ENCODE measurements at regions not wholly inside any gene's neighbourhood (a gene's known extent, or its start where the extent isn't known, plus 50 kb on each side); places are given as distances from the start of the nearest gene placed in this dataset.

- DNase-seq (ENCODE audit: low spot score, unreplicated experiment) = no peak
- H3K4me3 Mint-ChIP-seq (ENCODE audit: low read depth) = no peak overlapping the region
- no peaks in the 10 kb centered on the region for H3K27me3 Mint-ChIP-seq
- no peak overlapping the region for H3K27ac Mint-ChIP-seq
- peaks cover 3% of the 10 kb centered on the region for H3K9me3 Mint-ChIP-seq (ENCODE audit: low read depth)
- TF ChIP-seq, protein P1, sequence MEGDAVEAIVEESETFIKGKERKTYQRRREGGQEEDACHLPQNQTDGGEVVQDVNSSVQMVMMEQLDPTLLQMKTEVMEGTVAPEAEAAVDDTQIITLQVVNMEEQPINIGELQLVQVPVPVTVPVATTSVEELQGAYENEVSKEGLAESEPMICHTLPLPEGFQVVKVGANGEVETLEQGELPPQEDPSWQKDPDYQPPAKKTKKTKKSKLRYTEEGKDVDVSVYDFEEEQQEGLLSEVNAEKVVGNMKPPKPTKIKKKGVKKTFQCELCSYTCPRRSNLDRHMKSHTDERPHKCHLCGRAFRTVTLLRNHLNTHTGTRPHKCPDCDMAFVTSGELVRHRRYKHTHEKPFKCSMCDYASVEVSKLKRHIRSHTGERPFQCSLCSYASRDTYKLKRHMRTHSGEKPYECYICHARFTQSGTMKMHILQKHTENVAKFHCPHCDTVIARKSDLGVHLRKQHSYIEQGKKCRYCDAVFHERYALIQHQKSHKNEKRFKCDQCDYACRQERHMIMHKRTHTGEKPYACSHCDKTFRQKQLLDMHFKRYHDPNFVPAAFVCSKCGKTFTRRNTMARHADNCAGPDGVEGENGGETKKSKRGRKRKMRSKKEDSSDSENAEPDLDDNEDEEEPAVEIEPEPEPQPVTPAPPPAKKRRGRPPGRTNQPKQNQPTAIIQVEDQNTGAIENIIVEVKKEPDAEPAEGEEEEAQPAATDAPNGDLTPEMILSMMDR (IDR thresholded peaks at IDR 0.05; ENCODE audit: unreplicated experiment) = no peak
- H3K36me3 Mint-ChIP-seq (ENCODE audit: insufficient read depth) = no peaks in the 10 kb centered on the region
- no peaks in the 10 kb centered on the region for H3K4me1 Mint-ChIP-seq (ENCODE audit: low read depth)
Observed at GRCh38 chr11:97022955-97023354, 633.1 kb downstream of the JRKL start.

- Mint-ChIP-seq H3K9me3 (ENCODE audit: low read depth) (peaks cover 3% of the 10 kb centered on the region), H3K4me3 (ENCODE audit: low read depth) (no peak overlapping the region), H3K36me3 (ENCODE audit: insufficient read depth) (no peaks in the 10 kb centered on the region), H3K4me1 (ENCODE audit: low read depth) (peaks cover 10% of the 10 kb centered on the region), H3K27me3 (no peaks in the 10 kb centered on the region), H3K27ac (no peak overlapping the region)
- no peak for DNase-seq (ENCODE audit: low spot score, unreplicated experiment)
- TF ChIP-seq, protein P1 (IDR thresholded peaks at IDR 0.05; ENCODE audit: unreplicated experiment) = no peak
Observed at GRCh38 chr11:97028836-97029406, 639.1 kb downstream of the JRKL start.

DNA sequence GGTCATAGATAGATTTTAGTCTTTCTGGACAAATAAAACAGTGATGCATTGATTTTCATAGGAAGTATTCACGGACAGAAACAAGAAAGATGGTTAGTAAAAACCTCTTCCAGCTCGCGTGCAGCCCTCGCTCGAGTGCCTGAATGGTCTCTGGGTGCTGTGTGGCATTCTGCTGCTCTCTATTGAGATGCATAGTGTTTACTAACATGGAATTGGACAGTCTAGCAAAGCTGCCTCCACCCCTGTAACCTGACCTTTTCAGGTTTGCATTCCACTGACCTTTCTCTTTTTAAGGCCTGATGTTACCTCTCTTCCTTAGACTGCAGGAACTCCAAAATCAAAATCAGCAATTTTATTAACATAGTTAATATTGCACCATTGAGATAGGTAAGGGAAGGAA is 643.4 kb downstream of the JRKL start:
- Mint-ChIP-seq H3K36me3 (ENCODE audit: insufficient read depth) (no peaks in the 10 kb centered on the region), H3K27me3 (no peaks in the 10 kb centered on the region), H3K4me1 (ENCODE audit: low read depth) (peaks cover 10% of the 10 kb centered on the region), H3K9me3 (ENCODE audit: low read depth) (no peaks in the 10 kb centered on the region), H3K27ac (no peak overlapping the region), H3K4me3 (ENCODE audit: low read depth) (no peak overlapping the region)
- TF ChIP-seq, protein P1 (IDR thresholded peaks at IDR 0.05; ENCODE audit: unreplicated experiment) = no peak
- DNase-seq (ENCODE audit: low spot score, unreplicated experiment) = no peak

- Mint-ChIP-seq H3K4me1 (ENCODE audit: low read depth) (no peaks in the 10 kb centered on the region), H3K27me3 (no peaks in the 10 kb centered on the region), H3K4me3 (ENCODE audit: low read depth) (no peak overlapping the region), H3K9me3 (ENCODE audit: low read depth) (peaks cover 4% of the 10 kb centered on the region), H3K36me3 (ENCODE audit: insufficient read depth) (no peaks in the 10 kb centered on the region), H3K27ac (no peak overlapping the region)
- DNase-seq (ENCODE audit: low spot score, unreplicated experiment) = no peak
- TF ChIP-seq, protein P1 (IDR thresholded peaks at IDR 0.05; ENCODE audit: unreplicated experiment) = no peak
Observed at GRCh38 chr11:97048481-97048880, 658.7 kb downstream of the JRKL start.

- no peaks in the 10 kb centered on the region for H3K4me1 Mint-ChIP-seq (ENCODE audit: low read depth)
Observed at GRCh38 chr11:97060184-97060583, 670.4 kb downstream of the JRKL start.

More at GRCh38 chr11:97060184-97060583, 670.4 kb downstream of the JRKL start:
- H3K36me3 Mint-ChIP-seq (ENCODE audit: insufficient read depth) = no peaks in the 10 kb centered on the region
- peaks cover 4% of the 10 kb centered on the region for H3K9me3 Mint-ChIP-seq (ENCODE audit: low read depth)
- TF ChIP-seq, protein P1 (IDR thresholded peaks at IDR 0.05; ENCODE audit: unreplicated experiment) = no peak
- no peak for DNase-seq (ENCODE audit: low spot score, unreplicated experiment)
- no peak overlapping the region for H3K27ac Mint-ChIP-seq
- no peaks in the 10 kb centered on the region for H3K27me3 Mint-ChIP-seq
- H3K4me3 Mint-ChIP-seq (ENCODE audit: low read depth) = no peak overlapping the region

All from progenitor cell of endocrine pancreas (in vitro differentiated cells).